ENCODE measurements at regions not wholly inside any gene's neighbourhood (a gene's known extent, or its start where the extent isn't known, plus 50 kb on each side); places are given as distances from the start of the nearest gene placed in this dataset.

DNA sequence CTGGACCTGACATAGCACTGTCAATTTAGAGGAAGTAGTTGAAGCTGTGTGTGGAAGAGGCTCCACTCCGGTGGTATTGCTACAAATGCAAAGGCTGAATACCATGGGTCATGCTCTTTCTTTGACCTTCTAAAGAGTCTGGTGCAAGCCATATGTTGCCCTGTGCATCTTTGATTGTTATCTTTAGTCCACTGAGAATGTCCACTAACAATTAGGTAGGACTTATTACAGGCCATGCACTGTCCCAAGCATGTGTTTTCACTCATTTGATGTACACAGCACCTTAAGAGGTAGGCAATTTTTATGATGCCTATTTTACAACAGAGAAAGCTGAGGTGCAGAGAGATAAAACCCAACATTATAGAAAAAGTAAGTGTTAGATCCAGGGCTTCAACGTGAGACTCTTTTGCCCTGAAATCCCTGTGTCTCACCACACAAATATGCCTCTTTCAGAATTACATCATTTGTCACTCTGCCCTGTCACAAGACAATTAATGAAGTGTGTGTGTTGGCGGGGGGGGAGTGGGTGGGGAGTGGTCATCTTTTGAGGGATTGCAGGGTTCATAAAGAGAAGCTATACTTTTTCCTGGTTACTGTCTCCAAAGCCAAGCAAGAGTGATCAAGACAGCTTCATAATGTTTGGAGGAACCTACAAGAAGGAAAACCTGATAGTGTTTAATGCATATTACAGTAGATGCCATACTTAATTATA lies 637.6 kb upstream of the IGFBP3 start:
- H3K79me2 ChIP-seq (ENCODE audit: control insufficient read depth, insufficient read depth, low read length), result no peaks in the 10 kb centered on the region
- in situ Hi-C loops (cut with MboI), result no loop called here
- ATAC-seq (peak; percentile 39), FAIRE-seq (no peak), DNase-seq (ENCODE audit: low read depth, low spot score) (no peak)
- no peak overlapping the region for H3K27ac ChIP-seq (ENCODE audit: control insufficient read depth, insufficient read depth)
- H3K4me3 ChIP-seq, result no peak overlapping the region
- intact Hi-C loops (cut with micrococcal nuclease; ENCODE audit: unreplicated experiment), result no loop called here
- 25% methylated on average over 3 of the region's 3 CpGs for WGBS (ENCODE audit: insufficient coverage, insufficient replicate concordance, low lambda C conversion rate, missing lambda C conversion rate)
- no peaks in the 10 kb centered on the region for H3K4me1 ChIP-seq (ENCODE audit: control insufficient read depth, insufficient read depth, low read length)
- ChIA-PET CTCF (interaction anchor here (0.7 to 1.6 kb wide), 4 partner anchors 8 to 636 kb away, joined by 3 to 5 read pairs (median 4); no protein-coding TSS in a partner anchor), POLR2A (interaction anchor here (1.0 kb wide), 1 partner anchor 10 kb away, joined by 3 read pairs; no protein-coding TSS in a partner anchor), SMC1A (ENCODE audit: uncharacterized antibody, unreplicated experiment) (interaction anchor here (0.8 to 1.9 kb wide), 17 partner anchors 9 to 201 kb away, joined by 3 to 9 read pairs (median 4); no protein-coding TSS in a partner anchor), RAD21 (ENCODE audit: unreplicated experiment) (interaction anchor here (1.1 to 2.0 kb wide), 4 partner anchors 8 to 201 kb away, joined by 4 to 8 read pairs (median 7); no protein-coding TSS in a partner anchor)
- no TSS peak for BruUV-seq (replicated peaks)
- no peak overlapping the region for H2AFZ ChIP-seq (ENCODE audit: control insufficient read depth, low read depth, low read length)
- no peak overlapping the region for H3K9ac ChIP-seq (ENCODE audit: control insufficient read depth, insufficient read depth, low read length)
- H3K36me3 ChIP-seq (ENCODE audit: control insufficient read depth in 2 of 2, insufficient read depth in 2 of 2, low read length in 1 of 2), result no peaks in the 10 kb centered on the region
- TF ChIP-seq RAD21 (IDR thresholded peaks at IDR 0.05; ENCODE audit: insufficient read depth, low read depth, low read length) (no peak), MTA2 (IDR thresholded peaks at IDR 0.05; ENCODE audit: low read depth) (peak; percentile 18; the same call in 1 of the 2 replicates), ATF7 (IDR thresholded peaks at IDR 0.05; ENCODE audit: low read depth) (peak; percentile 69; the same call in 1 of the 2 replicates), NR2F1 (conservative IDR thresholded peaks at IDR 0.05) (no peak), FOXM1 (IDR thresholded peaks at IDR 0.05; ENCODE audit: low read depth, low read length) (no peak)
- H3K27me3 ChIP-seq (replicated peaks in 1 of 2; ENCODE audit: control insufficient read depth in 2 of 2, insufficient read depth in 2 of 2, low read length in 1 of 2), result no peaks in the 10 kb centered on the region
- no peaks in the 10 kb centered on the region for H3K9me3 ChIP-seq (replicated peaks; ENCODE audit: control insufficient read depth, insufficient read depth, low read length)
- no peaks in the 10 kb centered on the region for H4K20me1 ChIP-seq (ENCODE audit: control insufficient read depth, insufficient read depth)
- H3K4me2 ChIP-seq (ENCODE audit: control insufficient read depth, insufficient read depth), result no peak overlapping the region

DNA sequence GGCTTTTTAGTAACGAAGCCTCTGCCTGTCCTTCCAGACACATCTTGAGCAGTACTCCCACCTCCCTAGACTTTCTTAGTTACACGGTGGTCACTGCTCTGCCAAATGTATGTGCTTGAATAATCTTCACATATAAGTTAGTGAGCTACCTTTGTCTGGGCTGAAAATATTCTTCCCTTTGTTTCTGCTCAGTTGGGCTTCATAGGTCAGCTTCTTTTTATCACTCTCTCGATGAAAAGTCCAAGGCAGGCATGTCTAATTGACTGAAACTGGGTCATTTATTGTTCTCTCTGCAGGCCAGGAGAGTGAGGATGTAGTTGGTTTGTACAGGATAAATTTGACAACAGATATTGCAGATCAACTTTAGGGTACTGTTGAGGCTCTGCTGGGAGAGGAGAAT lies 636.7 kb upstream of the IGFBP3 start:
- POLR2A ChIA-PET, result no interaction called here
- Histone ChIP-seq H3K79me2 (ENCODE audit: control insufficient read depth, insufficient read depth, low read length) (no peaks in the 10 kb centered on the region), H3K27me3 (replicated peaks in 1 of 2; ENCODE audit: control insufficient read depth in 2 of 2, insufficient read depth in 2 of 2, low read length in 1 of 2) (no peaks in the 10 kb centered on the region), H3K4me1 (ENCODE audit: control insufficient read depth, insufficient read depth, low read length) (no peaks in the 10 kb centered on the region), H3K9me3 (replicated peaks; ENCODE audit: control insufficient read depth, insufficient read depth, low read length) (no peaks in the 10 kb centered on the region), H3K9ac (ENCODE audit: control insufficient read depth, insufficient read depth, low read length) (no peak overlapping the region), H3K36me3 (ENCODE audit: control insufficient read depth in 2 of 2, insufficient read depth in 2 of 2, low read length in 1 of 2) (no peaks in the 10 kb centered on the region), H3K27ac (ENCODE audit: control insufficient read depth, insufficient read depth) (no peak overlapping the region), H3K4me2 (ENCODE audit: control insufficient read depth, insufficient read depth) (no peak overlapping the region), H4K20me1 (ENCODE audit: control insufficient read depth, insufficient read depth) (no peaks in the 10 kb centered on the region), H3K4me3 (no peak overlapping the region), H2AFZ (ENCODE audit: control insufficient read depth, low read depth, low read length) (no peak overlapping the region)
- no peak for FAIRE-seq
- no peak for DNase-seq (ENCODE audit: low read depth, low spot score)
- CTCF ChIA-PET, result interaction anchor here (1.6 kb wide), 1 partner anchor 43 kb away, joined by 4 read pairs; no protein-coding TSS in a partner anchor
- intact Hi-C loops (cut with micrococcal nuclease; ENCODE audit: unreplicated experiment), result no loop called here
- RAD21 ChIA-PET (ENCODE audit: unreplicated experiment), result interaction anchor here (0.9 to 2.0 kb wide), 4 partner anchors 14 to 200 kb away, joined by 3 to 8 read pairs (median 4); no protein-coding TSS in a partner anchor
- SMC1A ChIA-PET (ENCODE audit: uncharacterized antibody, unreplicated experiment), result interaction anchor here (0.8 to 1.9 kb wide), 15 partner anchors 8 to 635 kb away, joined by 3 to 9 read pairs (median 4); no protein-coding TSS in a partner anchor
- no peak for ATAC-seq
- 0% methylated on average over 3 of the region's 3 CpGs for WGBS (ENCODE audit: insufficient coverage, insufficient replicate concordance, low lambda C conversion rate, missing lambda C conversion rate)
- no TSS peak for BruUV-seq (replicated peaks)
- in situ Hi-C loops (cut with MboI), result no loop called here
- TF ChIP-seq ZNF24 (IDR thresholded peaks at IDR 0.05), result no peak
- TF ChIP-seq SIX5 (IDR thresholded peaks at IDR 0.05; ENCODE audit: low read depth, low read length, severe bottlenecking), result no peak
- TF ChIP-seq HDAC6 (IDR thresholded peaks at IDR 0.05; ENCODE audit: unreplicated experiment), result no peak
- no peak for TF ChIP-seq SREBF1 (IDR thresholded peaks at IDR 0.05; ENCODE audit: low read length)
- no peak for TF ChIP-seq DPF2 (IDR thresholded peaks at IDR 0.05)
- no peak for TF ChIP-seq MEF2A (IDR thresholded peaks at IDR 0.05; ENCODE audit: insufficient read depth, low read depth, low read length)
- TF ChIP-seq IRF4 (IDR thresholded peaks at IDR 0.05; ENCODE audit: low read depth, low read length), result no peak
- TF ChIP-seq E2F8 (IDR thresholded peaks at IDR 0.05; ENCODE audit: low read depth, partially characterized antibody), result no peak
- no peak for TF ChIP-seq HDGF (IDR thresholded peaks at IDR 0.05)
- no peak for TF ChIP-seq JUNB (IDR thresholded peaks at IDR 0.05)
- TF ChIP-seq HCFC1 (IDR thresholded peaks at IDR 0.05; ENCODE audit: low read length), result no peak
- no peak for TF ChIP-seq TAF1 (IDR thresholded peaks at IDR 0.05; ENCODE audit: borderline replicate concordance, low read depth, low read length)
